ENCODE measurements at regions not wholly inside any gene's neighbourhood (a gene's known extent, or its start where the extent isn't known, plus 50 kb on each side); places are given as distances from the start of the nearest gene placed in this dataset.

GRCh38 chr3:117192888-117193287 lies 483.3 kb downstream of the TUSC7 start:
- TF ChIP-seq CTCF (IDR thresholded peaks at IDR 0.05) (no peak), POLR2A (IDR thresholded peaks at IDR 0.05) (no peak)

Measured in Peyer's patch (tissue), 4 donors.